GM12864 (cell line): ENCODE measurements at regions not wholly inside any gene's neighbourhood (a gene's known extent, or its start where the extent isn't known, plus 50 kb on each side); places are given as distances from the start of the nearest gene placed in this dataset.

Experiments
- DNase-seq: peaks from one replicate; pipeline ENCODE4 v3.0.0-alpha.2; 2011; ENCODE audit warnings: low read depth
- H3K4me3 ChIP-seq: 2 replicates; pipeline ENCODE4 v1.5.1; 2011; ENCODE audit warnings: mild to moderate bottlenecking, low read depth, low read length, control low read depth
- TF ChIP-seq, protein P1 (sequence below): IDR thresholded peaks from 2 replicates; pipeline ENCODE4 v1.5.1; 2011; ENCODE audit warnings: low read depth, mild to moderate bottlenecking, moderate library complexity, low read length, control low read depth, inconsistent platforms; ENCODE audit errors: missing control alignments

DNA sequence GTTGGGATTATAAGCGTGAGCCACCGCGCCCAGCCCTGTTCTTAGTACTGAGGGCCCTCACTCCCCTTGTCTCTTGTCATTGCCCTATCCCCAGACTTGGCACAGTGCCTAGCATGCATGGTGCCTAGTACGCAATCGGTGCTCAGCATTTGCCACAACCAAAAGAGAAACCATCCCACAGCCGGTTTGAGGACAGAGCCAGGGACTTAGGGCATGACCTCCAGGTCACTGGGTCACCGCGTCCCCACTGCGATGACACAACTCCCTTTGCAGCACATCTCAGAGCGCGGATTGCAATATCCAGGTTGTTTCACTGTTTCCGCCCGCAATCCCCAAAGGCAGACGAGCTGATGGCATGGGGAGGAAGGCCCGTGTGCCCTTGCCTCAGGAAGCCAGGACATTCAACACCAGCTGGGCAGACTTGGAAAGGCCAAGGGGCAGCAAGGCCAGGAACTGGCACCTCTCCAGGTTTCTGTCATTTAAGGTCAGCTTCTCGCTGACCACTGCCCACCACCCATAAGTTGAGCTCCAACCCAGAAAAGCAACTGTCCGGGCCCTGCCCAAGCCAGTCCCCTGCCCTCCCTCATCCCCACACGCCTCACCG is 274.5 kb downstream of the MRTFB start:
- TF ChIP-seq, protein P1, sequence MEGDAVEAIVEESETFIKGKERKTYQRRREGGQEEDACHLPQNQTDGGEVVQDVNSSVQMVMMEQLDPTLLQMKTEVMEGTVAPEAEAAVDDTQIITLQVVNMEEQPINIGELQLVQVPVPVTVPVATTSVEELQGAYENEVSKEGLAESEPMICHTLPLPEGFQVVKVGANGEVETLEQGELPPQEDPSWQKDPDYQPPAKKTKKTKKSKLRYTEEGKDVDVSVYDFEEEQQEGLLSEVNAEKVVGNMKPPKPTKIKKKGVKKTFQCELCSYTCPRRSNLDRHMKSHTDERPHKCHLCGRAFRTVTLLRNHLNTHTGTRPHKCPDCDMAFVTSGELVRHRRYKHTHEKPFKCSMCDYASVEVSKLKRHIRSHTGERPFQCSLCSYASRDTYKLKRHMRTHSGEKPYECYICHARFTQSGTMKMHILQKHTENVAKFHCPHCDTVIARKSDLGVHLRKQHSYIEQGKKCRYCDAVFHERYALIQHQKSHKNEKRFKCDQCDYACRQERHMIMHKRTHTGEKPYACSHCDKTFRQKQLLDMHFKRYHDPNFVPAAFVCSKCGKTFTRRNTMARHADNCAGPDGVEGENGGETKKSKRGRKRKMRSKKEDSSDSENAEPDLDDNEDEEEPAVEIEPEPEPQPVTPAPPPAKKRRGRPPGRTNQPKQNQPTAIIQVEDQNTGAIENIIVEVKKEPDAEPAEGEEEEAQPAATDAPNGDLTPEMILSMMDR, result no peak
- no peak for DNase-seq
- no peak overlapping the region for H3K4me3 ChIP-seq

DNA sequence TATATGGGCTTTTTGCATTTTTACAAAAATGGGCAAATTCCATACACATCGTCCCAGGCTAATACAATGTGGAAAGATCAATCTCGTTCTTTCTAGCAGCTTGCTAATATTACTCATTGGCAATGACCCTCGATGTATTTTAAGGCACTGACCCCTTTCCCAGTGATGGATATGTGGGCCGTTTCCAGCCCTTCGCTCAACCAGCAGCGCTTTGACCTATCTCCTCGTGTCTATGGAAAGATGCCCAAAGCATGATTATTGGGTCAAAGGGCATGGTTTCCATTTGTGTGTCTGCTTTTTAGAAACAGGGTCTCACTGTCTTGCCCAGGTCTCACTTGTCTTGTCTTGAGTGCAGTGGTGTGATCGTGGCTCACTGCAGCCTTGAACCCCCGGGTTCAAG is 273.8 kb downstream of the MRTFB start:
- no peak overlapping the region for H3K4me3 ChIP-seq
- no peak for DNase-seq
- TF ChIP-seq, protein P1, result no peak

DNA sequence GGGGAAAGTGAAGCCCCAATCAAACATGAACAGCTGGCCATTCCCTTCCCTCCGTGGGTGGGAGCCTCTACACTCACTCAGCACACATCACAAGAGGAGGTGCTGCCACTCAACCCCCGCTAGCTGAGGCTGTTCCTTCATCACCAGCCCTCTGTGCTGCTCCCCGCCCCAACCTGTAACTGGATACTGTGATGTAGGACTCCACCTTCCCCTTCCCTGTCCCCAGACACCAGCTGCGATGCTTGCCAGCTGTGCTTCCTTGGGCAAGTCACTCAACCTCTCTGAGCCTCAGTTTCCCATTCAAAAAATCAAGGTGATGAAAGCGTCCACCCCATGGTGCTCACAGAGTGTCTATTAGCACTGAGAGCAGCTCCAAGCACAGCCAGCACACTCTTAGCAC is 273.2 kb downstream of the MRTFB start:
- no peak for DNase-seq
- TF ChIP-seq, protein P1, result no peak
- H3K4me3 ChIP-seq, result no peak overlapping the region

DNA sequence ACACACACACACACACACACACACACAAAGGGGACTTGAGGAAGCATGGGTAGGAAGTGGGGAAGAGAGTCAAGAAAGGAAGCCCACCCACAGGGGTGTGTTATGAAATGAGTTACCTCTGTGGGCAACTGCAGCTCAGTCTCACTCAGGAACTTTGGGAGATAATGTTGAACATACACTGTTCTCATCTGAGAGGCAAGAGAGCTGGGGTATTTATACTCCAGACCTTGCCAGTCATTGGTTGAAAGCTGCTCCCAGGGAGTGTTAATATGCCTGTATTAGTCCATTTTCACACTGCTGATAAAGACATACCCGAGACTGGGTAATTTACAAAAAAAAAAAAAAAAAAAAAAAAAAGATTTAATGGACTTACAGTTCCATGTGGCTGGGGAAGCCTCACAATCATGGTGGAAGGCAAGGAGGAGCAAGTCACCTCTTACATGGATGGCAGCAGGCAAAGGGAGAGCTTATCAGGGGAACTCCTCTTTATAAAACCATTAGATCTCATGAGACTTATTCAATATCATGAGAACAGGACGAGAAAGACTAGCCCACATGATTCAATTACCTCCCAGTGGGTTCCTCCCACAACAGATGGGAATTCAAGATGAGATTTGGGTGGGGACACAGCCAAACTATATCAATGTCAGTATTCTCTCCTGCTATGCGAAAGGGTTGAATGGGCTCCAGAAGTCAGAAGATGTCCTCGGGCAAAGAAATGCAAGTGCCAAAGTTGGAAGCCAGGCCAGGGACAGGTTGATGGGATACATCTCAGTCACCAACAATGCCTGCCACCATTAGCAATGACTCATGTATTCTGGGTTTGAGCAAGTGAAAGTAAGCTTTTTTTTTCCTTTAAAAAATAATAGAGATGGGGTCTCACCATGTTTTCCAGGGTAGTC is 270.5 kb downstream of the MRTFB start:
- TF ChIP-seq, protein P1, result no peak
- DNase-seq, result no peak
- no peak overlapping the region for H3K4me3 ChIP-seq

DNA sequence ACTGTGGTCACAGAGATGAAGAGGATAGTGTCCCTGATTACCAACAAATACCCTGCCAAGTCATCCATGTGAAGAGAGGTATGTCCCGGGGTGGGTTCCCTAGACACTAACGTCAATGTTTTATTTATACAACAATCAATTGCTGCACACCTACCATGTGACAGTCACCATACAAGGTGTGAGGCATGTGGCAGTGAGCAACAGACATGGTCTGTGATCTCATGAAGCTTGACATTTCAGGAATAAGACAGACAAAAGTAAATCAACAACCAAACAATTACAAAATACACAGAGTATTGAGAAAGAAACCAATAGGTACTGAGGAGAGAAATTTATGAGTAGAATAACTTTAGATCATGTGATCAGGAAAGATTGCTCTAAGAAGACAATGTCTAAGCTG is 268.6 kb downstream of the MRTFB start:
- TF ChIP-seq, protein P1, result no peak
- no peak for DNase-seq
- H3K4me3 ChIP-seq, result no peak overlapping the region

DNA sequence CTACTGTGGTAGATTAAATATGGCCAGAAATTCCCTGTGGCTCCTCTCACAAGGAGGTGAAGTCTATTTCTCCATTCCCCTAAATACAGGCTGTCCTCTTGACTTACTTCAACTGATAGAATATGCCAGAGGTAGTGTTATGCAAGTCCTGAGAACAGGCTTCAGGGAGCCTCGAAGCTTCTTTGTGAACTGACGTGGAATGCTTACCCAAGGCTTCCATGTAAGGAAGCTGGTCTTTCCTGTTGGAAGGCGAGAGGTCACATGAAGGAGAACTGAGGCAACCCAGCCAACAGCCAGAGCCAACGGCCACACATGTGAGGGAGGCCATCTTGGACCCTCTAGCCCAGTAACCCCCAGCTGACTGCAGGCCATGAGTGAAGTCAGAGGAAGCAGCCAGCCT is 267.9 kb downstream of the MRTFB start:
- no peak for DNase-seq
- TF ChIP-seq, protein P1, result no peak
- no peak overlapping the region for H3K4me3 ChIP-seq
